ENCODE measurements at regions not wholly inside any gene's neighbourhood (a gene's known extent, or its start where the extent isn't known, plus 50 kb on each side); places are given as distances from the start of the nearest gene placed in this dataset.

DNA sequence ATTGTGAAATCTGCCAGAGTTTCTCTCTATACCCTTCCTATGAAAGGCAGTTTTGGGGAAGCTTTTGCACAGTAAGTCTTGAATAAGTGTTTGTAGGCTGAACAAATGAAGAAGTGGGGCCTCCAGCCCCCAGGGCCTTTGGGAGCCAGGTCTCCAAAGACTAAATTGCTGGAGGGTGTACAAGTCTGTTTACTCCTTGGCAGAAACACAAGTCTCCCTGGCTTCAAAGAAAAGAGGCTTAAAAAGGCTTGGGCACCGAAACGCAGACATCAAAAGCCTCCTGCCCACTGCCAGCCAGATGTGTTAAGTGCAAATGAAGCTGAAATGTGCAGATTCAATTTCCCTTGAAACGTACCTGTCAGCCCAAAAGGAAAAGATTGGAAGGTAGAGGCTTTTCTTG lies 146.3 kb downstream of the TMEM132E start:
- TF ChIP-seq, protein P1, sequence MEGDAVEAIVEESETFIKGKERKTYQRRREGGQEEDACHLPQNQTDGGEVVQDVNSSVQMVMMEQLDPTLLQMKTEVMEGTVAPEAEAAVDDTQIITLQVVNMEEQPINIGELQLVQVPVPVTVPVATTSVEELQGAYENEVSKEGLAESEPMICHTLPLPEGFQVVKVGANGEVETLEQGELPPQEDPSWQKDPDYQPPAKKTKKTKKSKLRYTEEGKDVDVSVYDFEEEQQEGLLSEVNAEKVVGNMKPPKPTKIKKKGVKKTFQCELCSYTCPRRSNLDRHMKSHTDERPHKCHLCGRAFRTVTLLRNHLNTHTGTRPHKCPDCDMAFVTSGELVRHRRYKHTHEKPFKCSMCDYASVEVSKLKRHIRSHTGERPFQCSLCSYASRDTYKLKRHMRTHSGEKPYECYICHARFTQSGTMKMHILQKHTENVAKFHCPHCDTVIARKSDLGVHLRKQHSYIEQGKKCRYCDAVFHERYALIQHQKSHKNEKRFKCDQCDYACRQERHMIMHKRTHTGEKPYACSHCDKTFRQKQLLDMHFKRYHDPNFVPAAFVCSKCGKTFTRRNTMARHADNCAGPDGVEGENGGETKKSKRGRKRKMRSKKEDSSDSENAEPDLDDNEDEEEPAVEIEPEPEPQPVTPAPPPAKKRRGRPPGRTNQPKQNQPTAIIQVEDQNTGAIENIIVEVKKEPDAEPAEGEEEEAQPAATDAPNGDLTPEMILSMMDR (conservative IDR thresholded peaks at IDR 0.05 in 1 of 2, IDR thresholded peaks at IDR 0.05 in 1 of 2; ENCODE audit: low read depth in 1 of 2, low read length in 2 of 2) = no peak
- no peak for TF ChIP-seq EZH2 (IDR thresholded peaks at IDR 0.05; ENCODE audit: low read length, missing control alignments)

Data from fibroblast of lung (primary cell).